ENCODE measurements at regions not wholly inside any gene's neighbourhood (a gene's known extent, or its start where the extent isn't known, plus 50 kb on each side); places are given as distances from the start of the nearest gene placed in this dataset.

GRCh38 chr6:54993948-54994347, 147.4 kb downstream of the FAM83B start:
- Histone ChIP-seq H3K4me3 (ENCODE audit: low read length) (no peak overlapping the region), H3K9ac (ENCODE audit: low read length) (no peak overlapping the region), H3K79me2 (ENCODE audit: low read length) (no peaks in the 10 kb centered on the region), H3K27me3 (ENCODE audit: low read length) (no peaks in the 10 kb centered on the region), H3K36me3 (ENCODE audit: low read depth, low read length) (no peaks in the 10 kb centered on the region), H4K20me1 (ENCODE audit: low read length) (no peaks in the 10 kb centered on the region), H3K4me2 (ENCODE audit: low read length) (no peak overlapping the region), H3K9me2 (replicated peaks; ENCODE audit: low read length) (no peaks in the 10 kb centered on the region), H3K9me3 (ENCODE audit: low read length) (no peaks in the 10 kb centered on the region), H3K4me1 (ENCODE audit: insufficient read depth, low read length) (peaks cover 16% of the 10 kb centered on the region), H3K27ac (ENCODE audit: low read length) (no peak overlapping the region), H3F3A (ENCODE audit: low read length, unreplicated experiment) (no peaks in the 10 kb centered on the region), H2AFZ (ENCODE audit: low read length) (no peak overlapping the region)
- TF ChIP-seq EZH2 (IDR thresholded peaks at IDR 0.05; ENCODE audit: low read length, unreplicated experiment): no peak
- TF ChIP-seq, protein P1, sequence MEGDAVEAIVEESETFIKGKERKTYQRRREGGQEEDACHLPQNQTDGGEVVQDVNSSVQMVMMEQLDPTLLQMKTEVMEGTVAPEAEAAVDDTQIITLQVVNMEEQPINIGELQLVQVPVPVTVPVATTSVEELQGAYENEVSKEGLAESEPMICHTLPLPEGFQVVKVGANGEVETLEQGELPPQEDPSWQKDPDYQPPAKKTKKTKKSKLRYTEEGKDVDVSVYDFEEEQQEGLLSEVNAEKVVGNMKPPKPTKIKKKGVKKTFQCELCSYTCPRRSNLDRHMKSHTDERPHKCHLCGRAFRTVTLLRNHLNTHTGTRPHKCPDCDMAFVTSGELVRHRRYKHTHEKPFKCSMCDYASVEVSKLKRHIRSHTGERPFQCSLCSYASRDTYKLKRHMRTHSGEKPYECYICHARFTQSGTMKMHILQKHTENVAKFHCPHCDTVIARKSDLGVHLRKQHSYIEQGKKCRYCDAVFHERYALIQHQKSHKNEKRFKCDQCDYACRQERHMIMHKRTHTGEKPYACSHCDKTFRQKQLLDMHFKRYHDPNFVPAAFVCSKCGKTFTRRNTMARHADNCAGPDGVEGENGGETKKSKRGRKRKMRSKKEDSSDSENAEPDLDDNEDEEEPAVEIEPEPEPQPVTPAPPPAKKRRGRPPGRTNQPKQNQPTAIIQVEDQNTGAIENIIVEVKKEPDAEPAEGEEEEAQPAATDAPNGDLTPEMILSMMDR (conservative IDR thresholded peaks at IDR 0.05; ENCODE audit: low read depth, low read length): no peak
- TF ChIP-seq EZH2phosphoT487 (IDR thresholded peaks at IDR 0.05; ENCODE audit: borderline replicate concordance, low read length): no peak
- no TSS peak for BruUV-seq (replicated peaks)
- intact Hi-C loops (cut with micrococcal nuclease): no loop called here
- CTCF ChIA-PET: no interaction called here
- POLR2A ChIA-PET (ENCODE audit: unreplicated experiment): no interaction called here
- DNase-seq: no peak
- ATAC-seq: no peak

DNA sequence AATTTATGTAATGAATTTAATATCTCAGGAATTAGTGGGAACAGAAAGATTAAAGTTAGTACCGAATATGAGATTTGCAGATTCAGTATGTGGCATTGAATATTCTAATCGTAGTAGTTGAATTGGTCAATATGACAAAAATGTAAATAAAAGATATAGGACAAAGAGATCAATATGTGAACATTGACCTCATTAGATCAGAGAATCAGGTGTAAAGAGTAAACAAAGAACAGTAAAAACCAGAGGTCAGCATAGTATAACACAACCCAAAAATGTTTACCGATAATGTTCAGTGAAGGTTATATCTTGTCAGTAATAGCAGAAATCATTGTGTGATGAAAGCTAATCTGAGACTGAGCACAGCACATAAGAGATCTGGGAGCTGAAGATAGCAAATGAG, 152.0 kb downstream of the FAM83B start:
- BruUV-seq (replicated peaks): no TSS peak
- POLR2A ChIA-PET (ENCODE audit: unreplicated experiment): no interaction called here

GRCh38 chr6:55003719-55004430, 157.3 kb downstream of the FAM83B start:
- Histone ChIP-seq H3K27me3 (ENCODE audit: low read length) (no peaks in the 10 kb centered on the region), H3F3A (ENCODE audit: low read length, unreplicated experiment) (no peaks in the 10 kb centered on the region), H3K9me3 (ENCODE audit: low read length) (no peaks in the 10 kb centered on the region), H3K27ac (ENCODE audit: low read length) (no peak overlapping the region), H2AFZ (ENCODE audit: low read length) (no peak overlapping the region), H4K20me1 (ENCODE audit: low read length) (no peaks in the 10 kb centered on the region), H3K4me3 (ENCODE audit: low read length) (no peak overlapping the region), H3K4me2 (ENCODE audit: low read length) (no peak overlapping the region), H3K9me2 (replicated peaks; ENCODE audit: low read length) (no peaks in the 10 kb centered on the region), H3K36me3 (ENCODE audit: low read depth, low read length) (no peaks in the 10 kb centered on the region), H3K4me1 (ENCODE audit: insufficient read depth, low read length) (no peaks in the 10 kb centered on the region), H3K9ac (ENCODE audit: low read length) (no peak overlapping the region), H3K79me2 (ENCODE audit: low read length) (no peaks in the 10 kb centered on the region)
- POLR2A ChIA-PET (ENCODE audit: unreplicated experiment): no interaction called here
- no peak for DNase-seq
- intact Hi-C loops (cut with micrococcal nuclease): no loop called here
- CTCF ChIA-PET: no interaction called here
- no peak for TF ChIP-seq EZH2phosphoT487 (IDR thresholded peaks at IDR 0.05; ENCODE audit: borderline replicate concordance, low read length)
- TF ChIP-seq, protein P1 (conservative IDR thresholded peaks at IDR 0.05; ENCODE audit: low read depth, low read length): no peak
- no peak for TF ChIP-seq EZH2 (IDR thresholded peaks at IDR 0.05; ENCODE audit: low read length, unreplicated experiment)
- ATAC-seq: no peak
- BruUV-seq (replicated peaks): no TSS peak

More for the DNA sequence above, 152.0 kb downstream of the FAM83B start:
- Histone ChIP-seq H3K36me3 (ENCODE audit: low read depth, low read length) (no peaks in the 10 kb centered on the region), H3K4me3 (ENCODE audit: low read length) (no peak overlapping the region), H3F3A (ENCODE audit: low read length, unreplicated experiment) (no peaks in the 10 kb centered on the region), H3K4me2 (ENCODE audit: low read length) (no peak overlapping the region), H3K9me2 (replicated peaks; ENCODE audit: low read length) (no peaks in the 10 kb centered on the region), H3K4me1 (ENCODE audit: insufficient read depth, low read length) (no peaks in the 10 kb centered on the region), H3K9me3 (ENCODE audit: low read length) (no peaks in the 10 kb centered on the region), H3K79me2 (ENCODE audit: low read length) (no peaks in the 10 kb centered on the region), H3K27ac (ENCODE audit: low read length) (no peak overlapping the region), H2AFZ (ENCODE audit: low read length) (no peak overlapping the region), H3K9ac (ENCODE audit: low read length) (no peak overlapping the region), H3K27me3 (ENCODE audit: low read length) (no peaks in the 10 kb centered on the region), H4K20me1 (ENCODE audit: low read length) (no peaks in the 10 kb centered on the region)
- TF ChIP-seq, protein P1 (conservative IDR thresholded peaks at IDR 0.05; ENCODE audit: low read depth, low read length): no peak
- no peak for TF ChIP-seq EZH2phosphoT487 (IDR thresholded peaks at IDR 0.05; ENCODE audit: borderline replicate concordance, low read length)
- no peak for TF ChIP-seq EZH2 (IDR thresholded peaks at IDR 0.05; ENCODE audit: low read length, unreplicated experiment)
- intact Hi-C loops (cut with micrococcal nuclease): no loop called here
- DNase-seq (no peak), ATAC-seq (no peak)
- CTCF ChIA-PET: no interaction called here

Data from PC-3 (cell line).